Suprapubic skin (tissue), 3 donors: ENCODE measurements at regions not wholly inside any gene's neighbourhood (a gene's known extent, or its start where the extent isn't known, plus 50 kb on each side); places are given as distances from the start of the nearest gene placed in this dataset.

Source experiments
- CTCF ChIP-seq, 2 donors: fragments of 200-600 bp in 1 of 2; fragments of 450-650 bp in 1 of 2; sonication (generic) in 1 of 2; IDR thresholded peaks; one replicate each; pipeline ENCODE4 v1.5.1; 2016 to 2019; ENCODE audit warnings: antibody characterized with exemption in 2 of 2, mild to moderate bottlenecking in 1 of 2, moderate library complexity in 1 of 2
- EP300 ChIP-seq: sonication (generic); formaldehyde crosslinking; IDR thresholded peaks from one replicate; pipeline ENCODE4 v1.6.1; 2017; ENCODE audit warnings: antibody characterized with exemption
- POLR2A ChIP-seq, 2 donors: fragments of 450-650 bp; IDR thresholded peaks; one replicate each; pipeline ENCODE4 v1.6.1; 2017; ENCODE audit warnings: antibody characterized with exemption in 2 of 2, mild to moderate bottlenecking in 2 of 2, moderate library complexity in 2 of 2

- no peak for TF ChIP-seq CTCF (IDR thresholded peaks at IDR 0.05)
- TF ChIP-seq POLR2A (IDR thresholded peaks at IDR 0.05), result no peak
- TF ChIP-seq EP300, result no peak
These were observed 165.7 kb upstream of the AHR start for GRCh38 chr7:17132726-17133125.
